Tibial nerve (tissue), 3 donors: ENCODE measurements at regions not wholly inside any gene's neighbourhood (a gene's known extent, or its start where the extent isn't known, plus 50 kb on each side); places are given as distances from the start of the nearest gene placed in this dataset.

Experiments
- POLR2A ChIP-seq, 2 donors: fragments of 450-650 bp; IDR thresholded peaks; one replicate each; pipeline ENCODE4 v1.6.1; 2017; ENCODE audit warnings: antibody characterized with exemption in 2 of 2, mild to moderate bottlenecking in 2 of 2, moderate library complexity in 2 of 2
- TF ChIP-seq, protein P1 (sequence below), 5 experiments: fragments of 200-600 bp in 3 of 5; fragments of 450-650 bp in 2 of 5; sonication (generic) in 3 of 5; IDR thresholded peaks; one replicate each; pipeline ENCODE4 v1.5.1; 2016 to 2019; ENCODE audit warnings: antibody characterized with exemption in 5 of 5, mild to moderate bottlenecking in 3 of 5, moderate library complexity in 2 of 5

DNA sequence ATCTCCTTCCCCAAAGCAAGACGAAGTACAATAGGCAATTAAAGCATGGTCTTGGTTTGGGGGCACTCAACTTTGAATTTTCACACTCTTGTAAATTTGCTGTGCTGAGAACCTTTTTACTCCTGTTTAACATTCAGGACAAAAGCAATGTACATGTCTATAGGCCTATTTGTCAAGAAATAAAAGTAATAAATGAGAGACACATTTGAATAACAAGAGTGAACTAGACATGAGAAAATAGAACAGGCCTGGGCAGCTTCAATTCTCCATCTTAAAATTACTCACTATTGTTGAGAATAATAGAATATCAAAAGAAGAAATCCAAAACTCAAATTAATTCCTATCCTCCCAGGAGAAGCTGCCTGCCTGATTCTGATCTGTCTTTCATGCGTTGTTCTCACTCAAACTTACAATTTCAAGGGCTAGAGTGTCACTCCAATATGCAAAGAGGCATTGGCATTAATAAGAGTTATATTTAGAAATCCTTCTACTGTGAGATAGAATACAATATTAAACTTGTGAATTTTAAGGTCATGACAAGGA, 192.9 kb upstream of the CCNG1 start:
- TF ChIP-seq, protein P1, sequence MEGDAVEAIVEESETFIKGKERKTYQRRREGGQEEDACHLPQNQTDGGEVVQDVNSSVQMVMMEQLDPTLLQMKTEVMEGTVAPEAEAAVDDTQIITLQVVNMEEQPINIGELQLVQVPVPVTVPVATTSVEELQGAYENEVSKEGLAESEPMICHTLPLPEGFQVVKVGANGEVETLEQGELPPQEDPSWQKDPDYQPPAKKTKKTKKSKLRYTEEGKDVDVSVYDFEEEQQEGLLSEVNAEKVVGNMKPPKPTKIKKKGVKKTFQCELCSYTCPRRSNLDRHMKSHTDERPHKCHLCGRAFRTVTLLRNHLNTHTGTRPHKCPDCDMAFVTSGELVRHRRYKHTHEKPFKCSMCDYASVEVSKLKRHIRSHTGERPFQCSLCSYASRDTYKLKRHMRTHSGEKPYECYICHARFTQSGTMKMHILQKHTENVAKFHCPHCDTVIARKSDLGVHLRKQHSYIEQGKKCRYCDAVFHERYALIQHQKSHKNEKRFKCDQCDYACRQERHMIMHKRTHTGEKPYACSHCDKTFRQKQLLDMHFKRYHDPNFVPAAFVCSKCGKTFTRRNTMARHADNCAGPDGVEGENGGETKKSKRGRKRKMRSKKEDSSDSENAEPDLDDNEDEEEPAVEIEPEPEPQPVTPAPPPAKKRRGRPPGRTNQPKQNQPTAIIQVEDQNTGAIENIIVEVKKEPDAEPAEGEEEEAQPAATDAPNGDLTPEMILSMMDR (IDR thresholded peaks at IDR 0.05), result no peak
- no peak for TF ChIP-seq POLR2A (IDR thresholded peaks at IDR 0.05)
